ENCODE measurements at regions not wholly inside any gene's neighbourhood (a gene's known extent, or its start where the extent isn't known, plus 50 kb on each side); places are given as distances from the start of the nearest gene placed in this dataset.

- TF ChIP-seq PRDM10 (tag by site-specific recombination; IDR thresholded peaks at IDR 0.05) (no peak), ZNF670 (tag by site-specific recombination; IDR thresholded peaks at IDR 0.05; ENCODE audit: low read depth) (no peak), ZNF26 (tag by site-specific recombination; IDR thresholded peaks at IDR 0.05) (no peak), YY2 (tag by site-specific recombination; IDR thresholded peaks at IDR 0.05) (no peak), TCF7L2 (IDR thresholded peaks at IDR 0.05; ENCODE audit: borderline replicate concordance, low read depth, low read length) (no peak), ZNF555 (tag by site-specific recombination; conservative IDR thresholded peaks at IDR 0.05) (no peak), ZBTB6 (tag by site-specific recombination; IDR thresholded peaks at IDR 0.05) (no peak), ZNF324 (tag by site-specific recombination; IDR thresholded peaks at IDR 0.05) (no peak), ZNF624 (tag by site-specific recombination; IDR thresholded peaks at IDR 0.05) (no peak), ZNF449 (tag by site-specific recombination; IDR thresholded peaks at IDR 0.05) (no peak)
Observed at GRCh38 chr1:209509039-209509438, 74.5 kb upstream of the CAMK1G start (continued).

- ChIA-PET CTCF (interaction anchor here (0.6 to 1.3 kb wide), 3 partner anchors 155 to 308 kb away, joined by 3 to 5 read pairs (median 3); no protein-coding TSS in a partner anchor), POLR2A (no interaction called here)
- Histone ChIP-seq H3K36me3 (ENCODE audit: control insufficient read depth in 2 of 2, insufficient read depth in 1 of 2, low read length in 2 of 2) (no peaks in the 10 kb centered on the region), H3K4me3 (ENCODE audit: low read depth, low read length) (no peak overlapping the region), H3K9me3 (ENCODE audit: control insufficient read depth, insufficient read depth, low read depth, low read length) (no peaks in the 10 kb centered on the region), H3K27ac (ENCODE audit: extremely low read depth, low read depth, low read length) (no peak overlapping the region), H3K4me1 (ENCODE audit: control insufficient read depth, insufficient read depth, low read length) (no peaks in the 10 kb centered on the region)
- TF ChIP-seq ZNF555 (tag by site-specific recombination; conservative IDR thresholded peaks at IDR 0.05) (no peak), CTCF (tag by site-specific recombination; IDR thresholded peaks at IDR 0.05) (no peak), INSM2 (tag by site-specific recombination; IDR thresholded peaks at IDR 0.05) (no peak), ZNF133 (tag by site-specific recombination; IDR thresholded peaks at IDR 0.05) (no peak), ZBTB6 (tag by site-specific recombination; IDR thresholded peaks at IDR 0.05) (no peak), KLF8 (tag by site-specific recombination; IDR thresholded peaks at IDR 0.05) (no peak), ZNF530 (tag by site-specific recombination; IDR thresholded peaks at IDR 0.05; ENCODE audit: low read depth) (no peak), ZNF677 (tag by site-specific recombination; IDR thresholded peaks at IDR 0.05) (no peak), ZNF18 (tag by site-specific recombination; IDR thresholded peaks at IDR 0.05) (no peak), ZNF654 (tag by site-specific recombination; IDR thresholded peaks at IDR 0.05; ENCODE audit: low read depth) (no peak)
Observed at GRCh38 chr1:209510063-209510462, 73.5 kb upstream of the CAMK1G start.
